ENCODE measurements at regions not wholly inside any gene's neighbourhood (a gene's known extent, or its start where the extent isn't known, plus 50 kb on each side); places are given as distances from the start of the nearest gene placed in this dataset.

- no peak for TF ChIP-seq CTBP2 (IDR thresholded peaks at IDR 0.05; ENCODE audit: borderline replicate concordance, insufficient read depth, insufficient read length, low read length)
- no peak for TF ChIP-seq CHD1 (IDR thresholded peaks at IDR 0.05; ENCODE audit: low read depth, low read length)
- no peak for TF ChIP-seq SIN3A (conservative IDR thresholded peaks at IDR 0.05 in 1 of 2, IDR thresholded peaks at IDR 0.05 in 1 of 2; ENCODE audit: low read depth in 1 of 2, low read length in 2 of 2)
- no peak for TF ChIP-seq EP300 (IDR thresholded peaks at IDR 0.05; ENCODE audit: borderline replicate concordance in 1 of 2, low read depth in 2 of 2, low read length in 2 of 2)
Observed at GRCh38 chr7:47181746-47182361, 400.1 kb downstream of the TNS3 start (continued).

Measured in H1 (cell line).